Gastroesophageal sphincter (tissue), 3 donors: ENCODE measurements at regions not wholly inside any gene's neighbourhood (a gene's known extent, or its start where the extent isn't known, plus 50 kb on each side); places are given as distances from the start of the nearest gene placed in this dataset.

Experiments
- CTCF ChIP-seq, 4 experiments: fragments of 200-600 bp in 2 of 4; fragments of 450-650 bp in 2 of 4; sonication (generic) in 1 of 4; IDR thresholded peaks; one replicate each; pipeline ENCODE4 v1.5.1; 2017 to 2019; ENCODE audit warnings: antibody characterized with exemption in 4 of 4, mild to moderate bottlenecking in 2 of 4, moderate library complexity in 2 of 4
- POLR2A ChIP-seq, 2 donors: fragments of 450-650 bp; IDR thresholded peaks; one replicate each; pipeline ENCODE4 v1.6.1; 2017; ENCODE audit warnings: antibody characterized with exemption in 2 of 2, mild to moderate bottlenecking in 2 of 2, moderate library complexity in 1 of 2

GRCh38 chr5:108641596-108641995 is 106.1 kb upstream of the FER start:
- TF ChIP-seq CTCF (IDR thresholded peaks at IDR 0.05) (no peak), POLR2A (IDR thresholded peaks at IDR 0.05) (no peak)
